Left cardiac atrium (tissue), 4 donors: ENCODE measurements at regions not wholly inside any gene's neighbourhood (a gene's known extent, or its start where the extent isn't known, plus 50 kb on each side); places are given as distances from the start of the nearest gene placed in this dataset.
"Not testable (repeated sequence)": the region's sequence is repeated elsewhere in the genome, so short reads cannot be mapped to it uniquely, and the experiment has no call there.

Source experiments
- ATAC-seq, 2 donors: fragments of 200-7000 bp; cut with Tn5 transposase; one replicate each; pipeline ENCODE4 v1.9.1; 2020; ENCODE audit warnings: mild to moderate bottlenecking in 2 of 2, moderate library complexity in 2 of 2
- DNase-seq: peaks from one replicate; pipeline ENCODE4 v3.0.0-alpha.2; 2020
- intact Hi-C, 2 donors: fragments of 100-400 bp; cut with DNase I; formaldehyde crosslinking; loops; one replicate each; pipeline versions ENCODE4 v1.14.1 to v1.15.1; 2022 to 2023
- donor health status: DM: no; HTN: yes; CAD: no.
- donor health status: DM: no; HTN: yes; CAD: no; lungs with severe emphysema.
- donor health status: DM: yes; HTN: yes; CAD: no.
- donor health status: Dilated cardiomyopathy.

DNA sequence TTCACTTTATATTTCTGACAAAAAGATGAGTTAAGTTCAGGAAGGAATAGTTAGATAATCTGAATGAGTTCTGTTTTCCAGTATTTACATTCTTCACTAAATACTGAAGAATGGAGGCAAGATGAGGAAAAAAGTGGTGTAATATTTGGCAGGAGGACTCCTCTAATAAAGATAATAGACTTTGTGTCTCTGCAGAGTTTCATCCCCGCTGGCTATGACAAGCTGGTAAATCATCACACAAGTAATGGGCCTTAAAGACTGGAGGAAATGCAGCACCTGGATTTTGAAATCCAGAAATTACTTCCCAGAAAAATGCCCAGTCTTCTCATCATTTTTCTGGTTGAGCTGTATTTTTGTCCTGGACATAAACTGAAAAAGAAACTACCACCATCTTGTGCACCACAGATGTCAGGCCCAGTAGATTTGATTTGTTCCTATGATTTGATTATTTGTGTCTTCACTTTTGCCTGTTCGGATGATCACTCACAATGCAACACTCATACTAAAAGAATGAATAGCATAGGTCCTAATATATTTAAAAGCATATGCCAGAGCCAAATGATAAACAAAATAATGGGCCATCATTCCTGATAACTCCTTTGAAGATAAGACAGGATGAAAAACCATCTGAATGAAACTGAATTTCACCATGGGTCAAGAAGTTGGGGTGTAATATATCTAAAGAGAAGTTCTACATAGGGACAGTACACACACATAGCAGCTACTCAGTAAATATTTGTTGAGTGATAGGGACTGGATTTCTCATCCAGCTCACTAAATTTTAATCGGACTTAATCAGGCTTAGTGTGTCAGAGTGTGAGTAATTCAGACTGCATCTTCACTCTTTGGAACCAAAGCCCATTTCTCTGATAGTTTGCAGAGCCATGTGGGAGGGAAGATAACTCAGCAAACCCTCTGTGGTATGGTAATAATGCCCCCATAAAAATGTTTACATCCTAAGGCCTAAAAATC, 200.5 kb downstream of the HINT1 start:
- intact Hi-C loops = no loop called here
- no peak for ATAC-seq
- no peak for DNase-seq

GRCh38 chr5:130963798-130964197, 201.3 kb downstream of the HINT1 start:
- intact Hi-C loops = no loop called here
- no peak for DNase-seq
- no peak for ATAC-seq

DNA sequence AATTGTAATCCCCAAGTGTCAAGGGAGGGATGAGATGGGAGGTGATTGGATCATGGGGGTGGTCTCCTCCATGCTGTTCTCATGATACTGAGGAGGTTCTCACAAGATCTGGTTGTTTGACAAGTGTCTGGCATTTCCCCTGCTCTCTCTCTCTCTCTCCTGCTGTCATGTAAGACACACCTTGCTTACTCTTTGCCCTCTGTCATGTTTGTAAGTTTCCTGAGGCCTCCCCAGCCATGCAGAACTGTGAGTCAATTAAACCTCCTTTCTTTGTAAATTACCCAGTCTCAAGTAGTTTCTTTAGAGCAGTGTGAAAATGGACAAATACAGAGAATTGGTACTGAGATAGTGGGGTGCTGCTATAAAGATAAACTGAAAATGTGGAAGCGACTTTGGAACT, 207.9 kb downstream of the HINT1 start:
- DNase-seq (no peak), ATAC-seq (no peak)
- intact Hi-C loops = no loop called here

- no peak for DNase-seq
- no peak for ATAC-seq
- intact Hi-C loops = no loop called here
Measured at GRCh38 chr5:130955041-130955440, 210.0 kb downstream of the HINT1 start.

DNA sequence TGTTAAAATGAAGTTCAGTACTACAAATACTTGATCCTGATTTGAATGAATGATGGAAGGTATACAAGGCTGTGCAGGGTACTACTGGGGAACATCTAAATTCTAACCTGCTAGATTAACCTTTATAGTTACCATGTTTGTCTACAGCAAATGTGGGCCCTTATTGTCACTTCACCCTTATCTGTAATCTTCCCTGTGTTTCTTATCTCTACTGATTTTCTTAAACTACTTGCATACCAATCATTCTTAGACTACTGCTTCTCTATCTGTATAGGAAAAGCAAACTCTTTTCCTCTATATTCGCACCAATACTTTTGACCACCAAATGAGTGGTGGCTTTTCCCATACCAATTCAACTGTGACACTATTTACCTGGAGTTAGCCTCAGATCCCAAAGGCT, 210.7 kb downstream of the HINT1 start:
- no peak for DNase-seq
- ATAC-seq = no peak
- intact Hi-C loops = no loop called here

- DNase-seq (no peak), ATAC-seq (no peak)
- intact Hi-C loops = no loop called here
Measured at GRCh38 chr5:130939059-130939458, 226.0 kb downstream of the HINT1 start.

GRCh38 chr5:130937046-130937445, 228.0 kb downstream of the HINT1 start:
- intact Hi-C loops = no loop called here

DNA sequence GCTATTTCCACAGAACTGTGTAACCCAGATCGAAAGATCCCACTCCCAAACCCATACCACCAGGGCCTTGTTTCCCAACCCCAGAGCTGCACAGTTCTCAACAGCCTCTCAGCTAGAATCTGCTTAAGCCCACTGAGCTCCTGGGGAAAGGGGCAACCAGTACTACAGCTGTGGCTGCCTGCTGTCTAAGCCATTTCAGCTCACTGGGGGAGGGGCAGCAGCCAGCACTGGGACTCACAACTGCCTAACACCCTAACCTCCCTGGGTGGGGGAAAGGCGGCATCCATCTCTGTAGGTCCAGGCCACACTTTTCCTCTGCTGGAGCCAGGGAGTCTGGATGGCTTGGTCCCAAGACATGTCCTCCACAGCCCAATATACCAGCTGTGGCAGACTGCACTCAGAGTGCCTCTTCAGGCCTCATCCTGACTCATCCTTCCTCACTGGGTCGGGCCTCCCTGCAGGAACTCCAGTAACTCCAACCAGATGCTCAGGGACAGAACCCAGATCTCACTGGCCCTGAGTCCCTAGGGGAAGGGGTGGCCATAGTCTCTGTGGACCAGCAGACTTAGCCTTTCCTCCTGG, 241.4 kb downstream of the HINT1 start:
- no peak for ATAC-seq
- intact Hi-C loops = no loop called here
- no peak for DNase-seq

More at GRCh38 chr5:130937046-130937445, 228.0 kb downstream of the HINT1 start:
- ATAC-seq = no peak
- DNase-seq = no peak

DNA sequence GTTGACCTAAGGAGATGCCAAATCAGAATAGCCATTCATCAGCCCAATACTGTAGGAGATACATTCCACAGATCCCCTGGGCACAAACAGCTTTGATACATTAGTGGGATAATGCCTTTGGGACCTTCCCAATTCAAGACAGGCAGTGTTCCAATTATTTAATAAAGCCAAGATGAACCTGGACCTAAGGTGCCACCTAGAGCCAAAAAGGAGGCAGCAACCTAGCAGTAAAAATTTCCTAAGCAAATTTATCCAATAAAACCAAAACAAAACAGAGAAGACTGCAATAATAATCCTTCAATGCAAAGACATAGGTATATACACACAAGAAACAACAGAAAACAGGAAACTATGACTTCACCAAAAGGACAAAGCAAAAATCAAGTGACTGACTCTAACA, 253.0 kb downstream of the HINT1 start:
- no peak for DNase-seq
- intact Hi-C loops = no loop called here
- ATAC-seq = no peak

- ATAC-seq (no peak), DNase-seq (no peak)
- intact Hi-C loops = no loop called here
Measured at GRCh38 chr5:130908186-130908585, 256.9 kb downstream of the HINT1 start.

DNA sequence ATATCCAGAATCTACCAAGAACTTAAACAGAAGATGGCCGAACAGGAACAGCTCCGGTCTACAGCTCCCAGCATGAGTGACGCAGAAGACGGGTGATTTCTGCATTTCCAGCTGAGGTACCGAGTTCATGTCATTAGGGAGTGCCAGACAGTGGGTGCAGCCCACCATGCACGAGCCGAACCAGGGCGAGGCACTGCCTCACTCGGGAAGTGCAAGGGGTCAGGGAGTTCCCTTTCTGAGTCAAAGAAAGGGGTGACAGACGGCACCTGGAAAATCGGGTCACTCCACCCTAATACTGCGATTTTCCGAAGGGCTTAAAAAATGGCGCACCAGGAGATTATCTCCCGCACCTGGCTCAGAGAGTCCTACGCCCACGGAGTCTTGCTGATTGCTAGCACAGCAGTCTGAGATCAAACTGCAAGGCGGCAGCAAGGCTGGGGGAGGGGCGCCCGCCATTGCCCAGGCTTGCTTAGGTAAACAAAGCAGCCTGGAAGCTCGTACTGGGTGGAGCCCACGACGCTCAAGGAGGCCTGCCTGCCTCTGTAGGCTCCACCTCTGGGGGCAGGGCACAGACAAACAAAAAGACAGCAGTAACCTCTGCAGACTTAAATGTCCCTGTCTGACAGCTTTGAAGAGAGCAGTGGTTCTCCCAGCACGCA, 267.4 kb downstream of the HINT1 start:
- intact Hi-C loops, ATAC-seq, DNase-seq: not testable (repeated sequence)

GRCh38 chr5:130897181-130897536, 267.9 kb downstream of the HINT1 start:
- ATAC-seq, DNase-seq, intact Hi-C loops: not testable (repeated sequence)

DNA sequence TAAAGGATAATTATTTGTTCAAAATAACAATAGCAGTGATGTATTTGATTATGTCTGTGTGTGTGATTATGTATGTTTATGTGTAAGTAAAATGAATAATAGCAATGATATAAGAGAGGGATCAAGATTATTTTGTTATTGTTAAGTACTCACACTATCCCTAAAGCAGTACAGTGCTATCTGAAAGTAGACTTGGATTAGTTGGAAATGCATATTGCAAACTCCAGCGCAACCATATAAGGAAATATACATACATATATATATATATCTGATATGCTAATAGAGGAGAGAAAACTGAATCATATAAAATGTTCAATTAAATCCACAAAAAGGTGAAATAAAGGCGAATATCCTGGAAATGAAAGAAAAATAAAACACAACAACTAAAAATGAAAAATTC, 268.4 kb downstream of the HINT1 start:
- ATAC-seq = no peak
- intact Hi-C loops = no loop called here

DNA sequence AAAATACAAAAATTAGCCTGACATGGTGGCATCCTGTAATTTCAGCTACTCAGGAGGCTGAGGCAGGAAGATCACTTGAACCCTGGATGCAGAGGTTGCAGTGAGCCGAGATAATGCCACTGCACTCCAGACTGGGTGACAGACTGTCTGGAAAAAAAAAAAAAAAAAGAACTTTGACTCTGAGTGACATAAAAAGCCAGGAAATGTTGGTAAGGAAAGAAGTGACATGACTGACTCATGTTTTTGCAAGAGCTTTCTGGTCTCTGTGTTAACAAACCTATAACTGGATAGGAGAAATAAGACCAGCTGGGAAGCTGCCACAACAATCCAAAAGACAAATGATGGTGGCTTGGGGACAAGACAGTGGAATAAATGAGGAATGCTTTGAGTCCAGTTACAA, 272.1 kb downstream of the HINT1 start:
- intact Hi-C loops = no loop called here
- no peak for DNase-seq
- ATAC-seq = no peak

More for the DNA sequence above, 268.4 kb downstream of the HINT1 start:
- no peak for DNase-seq

DNA sequence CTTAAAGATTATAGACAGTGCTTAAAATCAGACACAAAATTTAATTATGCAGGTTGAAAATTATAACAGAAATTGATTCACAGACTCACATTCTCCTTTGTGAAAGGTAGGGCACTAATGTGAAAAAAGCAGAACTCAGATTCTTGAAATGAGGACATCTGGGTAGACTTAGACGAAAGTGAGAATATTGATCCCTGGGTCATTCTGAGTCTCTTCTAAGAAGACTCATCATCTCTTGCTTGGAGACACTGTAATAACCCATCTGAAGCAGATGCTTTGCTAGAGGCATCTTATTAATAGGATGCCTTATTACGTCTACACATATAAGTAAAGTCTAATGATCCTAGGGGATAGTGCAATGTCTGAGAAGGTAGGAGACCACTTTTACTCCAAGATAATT, 274.4 kb downstream of the HINT1 start:
- no peak for ATAC-seq
- no peak for DNase-seq

GRCh38 chr5:130885691-130886090, 279.4 kb downstream of the HINT1 start:
- no peak for DNase-seq
- ATAC-seq = no peak
- intact Hi-C loops = no loop called here

More for the DNA sequence above, 274.4 kb downstream of the HINT1 start:
- intact Hi-C loops = no loop called here

GRCh38 chr5:130885027-130885426, 280.0 kb downstream of the HINT1 start:
- no peak for ATAC-seq

DNA sequence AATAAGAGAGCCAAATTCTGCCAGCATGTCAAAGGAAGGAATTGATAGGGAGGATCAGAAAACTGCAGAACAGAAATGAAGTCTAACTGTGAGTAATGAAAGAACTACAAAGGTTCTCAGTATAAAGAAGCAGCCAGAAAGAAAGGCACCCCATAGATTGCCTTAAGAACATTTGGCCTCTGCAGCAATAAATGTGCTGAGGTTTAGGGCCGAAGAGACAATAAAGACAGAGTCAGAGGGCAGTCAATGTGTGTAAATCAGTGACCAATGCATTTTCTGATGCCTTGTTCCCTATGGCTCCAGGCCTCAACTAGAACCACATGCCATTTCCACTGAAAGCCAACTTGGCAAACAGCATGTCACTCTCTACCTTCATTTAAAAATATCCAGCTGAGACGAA, 281.0 kb downstream of the HINT1 start:
- DNase-seq (no peak), ATAC-seq (no peak)
- intact Hi-C loops = no loop called here

More at GRCh38 chr5:130885027-130885426, 280.0 kb downstream of the HINT1 start:
- intact Hi-C loops = no loop called here
- no peak for DNase-seq

GRCh38 chr5:130875656-130876055, 289.4 kb downstream of the HINT1 start:
- intact Hi-C loops = no loop called here
- DNase-seq = no peak
- no peak for ATAC-seq

- DNase-seq (no peak), ATAC-seq (no peak)
- intact Hi-C loops = no loop called here
Measured at GRCh38 chr5:130874861-130875417, 290.1 kb downstream of the HINT1 start.
